OCI-LY1 (cell line): ENCODE measurements at regions not wholly inside any gene's neighbourhood (a gene's known extent, or its start where the extent isn't known, plus 50 kb on each side); places are given as distances from the start of the nearest gene placed in this dataset.

Source experiments
- H2AFZ ChIP-seq: fragments of 200-600 bp; sonication (generic), shearing (Covaris generic); 2 replicates; pipeline ENCODE4 v1.6.0; 2014; ENCODE audit warnings: antibody characterized with exemption, mild to moderate bottlenecking, low read length
- H3F3A ChIP-seq: fragments of 200-600 bp; sonication (generic), shearing (Covaris generic); 2 replicates; pipeline ENCODE4 v1.6.0; 2014; ENCODE audit warnings: mild to moderate bottlenecking, antibody characterized with exemption, low read length, moderate library complexity; ENCODE audit not compliant: insufficient read depth
- H3K27ac ChIP-seq: fragments of 200-600 bp; sonication (generic); 2 replicates; pipeline ENCODE4 v1.5.1; 2014; ENCODE audit warnings: low read length, mixed run types, mild to moderate bottlenecking, low read depth; ENCODE audit not compliant: poor library complexity, severe bottlenecking
- H3K27me3 ChIP-seq: fragments of 200-600 bp; sonication (generic); 2 replicates; pipeline ENCODE4 v1.6.0; 2014; ENCODE audit warnings: antibody characterized with exemption, mild to moderate bottlenecking, low read length, moderate library complexity; ENCODE audit not compliant: insufficient read depth
- H3K36me3 ChIP-seq: fragments of 200-600 bp; sonication (generic); 2 replicates; pipeline ENCODE4 v1.6.1; 2014; ENCODE audit warnings: mild to moderate bottlenecking, antibody characterized with exemption, low read length, moderate library complexity, mixed read lengths; ENCODE audit not compliant: insufficient read depth
- H3K4me1 ChIP-seq: fragments of 200-600 bp; sonication (generic); 2 replicates; pipeline ENCODE4 v1.5.1; 2014; ENCODE audit warnings: mild to moderate bottlenecking, low read length, moderate library complexity; ENCODE audit not compliant: insufficient read depth, severe bottlenecking
- H3K4me2 ChIP-seq: fragments of 200-600 bp; sonication (generic), shearing (Covaris generic); 2 replicates; pipeline ENCODE4 v1.6.1; 2014; ENCODE audit warnings: low read length
- H3K4me3 ChIP-seq: fragments of 200-600 bp; sonication (generic); 2 replicates; pipeline ENCODE4 v1.5.1; 2014; ENCODE audit warnings: low read length, low read depth, mild to moderate bottlenecking, mixed read lengths; ENCODE audit not compliant: poor library complexity, severe bottlenecking
- H3K79me2 ChIP-seq: fragments of 200-600 bp; shearing (Covaris generic); 2 replicates; pipeline ENCODE4 v1.6.1; 2016; ENCODE audit warnings: mixed run types, low read length, mixed read lengths; ENCODE audit not compliant: insufficient read depth
- H3K9ac ChIP-seq: fragments of 200-600 bp; sonication (generic), shearing (Covaris generic); 2 replicates; pipeline ENCODE4 v1.6.1; 2014; ENCODE audit warnings: mild to moderate bottlenecking, low read length, mixed read lengths
- H3K9me2 ChIP-seq: fragments of 200-600 bp; sonication (generic), shearing (Covaris generic); 2 replicates; pipeline ENCODE4 v1.6.1; 2014; ENCODE audit warnings: low read depth, mild to moderate bottlenecking, low read length, mixed read lengths
- H3K9me3 ChIP-seq: fragments of 200-600 bp; shearing (Covaris generic); 2 replicates; pipeline ENCODE4 v1.6.1; 2014; ENCODE audit warnings: low read length, mixed read lengths
- H4K20me1 ChIP-seq: fragments of 200-600 bp; sonication (generic), shearing (Covaris generic); 2 replicates; pipeline ENCODE4 v1.6.0; 2016; ENCODE audit warnings: mild to moderate bottlenecking, low read length; ENCODE audit not compliant: insufficient read depth
- CTCF ChIP-seq: fragments of 200-600 bp; sonication (generic), shearing (Covaris generic); IDR thresholded peaks from 2 replicates; pipeline ENCODE4 v1.5.1; 2017; ENCODE audit warnings: mild to moderate bottlenecking, antibody characterized with exemption, low read length, moderate library complexity, mixed read lengths
- EZH2 ChIP-seq: fragments of 200-600 bp; sonication (generic), shearing (Covaris generic); IDR thresholded peaks from 2 replicates; pipeline ENCODE4 v1.8.0; 2017; ENCODE audit warnings: borderline replicate concordance, mixed run types, mild to moderate bottlenecking, antibody characterized with exemption, low read length, moderate library complexity, mixed read lengths

DNA sequence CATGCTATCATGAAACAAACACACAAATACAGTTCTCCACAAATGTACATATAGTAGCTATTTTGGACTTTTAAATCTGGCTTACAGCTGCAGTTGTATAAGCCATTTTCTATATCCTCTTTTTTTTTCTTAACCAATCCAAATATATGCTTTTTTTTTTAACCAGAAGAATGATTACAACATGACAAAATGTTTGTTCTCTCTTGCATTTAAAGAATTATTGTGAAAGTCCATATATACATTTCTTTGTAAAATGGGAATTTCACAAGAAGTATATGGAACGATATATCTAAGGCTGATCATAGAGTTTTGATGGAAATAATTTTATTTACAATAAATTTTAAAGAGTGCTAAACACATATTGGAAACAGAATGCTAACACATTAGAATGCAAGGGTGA is 95.6 kb downstream of the CD200R1L start:
- Histone ChIP-seq H3K9ac (no peak overlapping the region), H4K20me1 (no peaks in the 10 kb centered on the region), H3K27ac (no peak overlapping the region), H3K4me2 (no peak overlapping the region), H3K27me3 (no peaks in the 10 kb centered on the region), H2AFZ (no peak overlapping the region), H3K79me2 (no peaks in the 10 kb centered on the region), H3F3A (no peaks in the 10 kb centered on the region), H3K4me1 (no peaks in the 10 kb centered on the region), H3K36me3 (no peaks in the 10 kb centered on the region), H3K9me3 (no peaks in the 10 kb centered on the region), H3K4me3 (no peak overlapping the region), H3K9me2 (no peaks in the 10 kb centered on the region)
- TF ChIP-seq EZH2 (no peak), CTCF (no peak)

DNA sequence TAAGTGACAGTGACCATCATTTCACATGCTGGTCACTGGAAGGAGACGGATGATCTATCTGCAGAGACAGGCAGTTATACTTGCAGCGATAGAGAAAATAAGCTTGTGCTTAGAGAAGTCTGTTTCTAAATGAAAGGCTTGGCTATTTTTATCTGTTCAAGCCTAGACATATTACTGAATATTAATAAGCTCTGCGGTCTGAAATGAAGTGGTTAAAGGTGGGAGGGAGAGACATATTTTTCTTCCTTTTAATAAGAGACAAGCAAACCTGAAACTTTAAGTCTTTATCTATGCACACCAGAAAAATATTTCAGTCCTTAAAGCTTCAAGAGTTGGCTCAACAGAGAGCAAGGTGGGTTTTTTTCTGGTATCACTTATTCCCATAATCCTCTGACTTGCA is 99.0 kb downstream of the CD200R1L start:
- Histone ChIP-seq H3K4me2 (no peak overlapping the region), H3K27ac (no peak overlapping the region), H3K36me3 (no peaks in the 10 kb centered on the region), H3K79me2 (no peaks in the 10 kb centered on the region), H3K9ac (no peak overlapping the region), H3K9me2 (no peaks in the 10 kb centered on the region), H3K9me3 (no peaks in the 10 kb centered on the region), H3K4me3 (no peak overlapping the region), H3F3A (no peaks in the 10 kb centered on the region), H4K20me1 (no peaks in the 10 kb centered on the region), H3K4me1 (no peaks in the 10 kb centered on the region), H2AFZ (no peak overlapping the region), H3K27me3 (no peaks in the 10 kb centered on the region)
- TF ChIP-seq EZH2 (no peak), CTCF (no peak)

- no peak for TF ChIP-seq EZH2
- TF ChIP-seq CTCF, result no peak
- Histone ChIP-seq H3K27ac (no peak overlapping the region), H2AFZ (no peak overlapping the region), H3K36me3 (no peaks in the 10 kb centered on the region), H3K9me3 (no peaks in the 10 kb centered on the region), H3K27me3 (no peaks in the 10 kb centered on the region), H3F3A (no peaks in the 10 kb centered on the region), H3K79me2 (no peaks in the 10 kb centered on the region), H4K20me1 (no peaks in the 10 kb centered on the region), H3K4me1 (no peaks in the 10 kb centered on the region), H3K9me2 (no peaks in the 10 kb centered on the region), H3K4me2 (no peak overlapping the region), H3K9ac (no peak overlapping the region), H3K4me3 (no peak overlapping the region)
Measured at GRCh38 chr3:112746675-112747280, 99.9 kb downstream of the CD200R1L start.
